ENCODE measurements at regions not wholly inside any gene's neighbourhood (a gene's known extent, or its start where the extent isn't known, plus 50 kb on each side); places are given as distances from the start of the nearest gene placed in this dataset.

DNA sequence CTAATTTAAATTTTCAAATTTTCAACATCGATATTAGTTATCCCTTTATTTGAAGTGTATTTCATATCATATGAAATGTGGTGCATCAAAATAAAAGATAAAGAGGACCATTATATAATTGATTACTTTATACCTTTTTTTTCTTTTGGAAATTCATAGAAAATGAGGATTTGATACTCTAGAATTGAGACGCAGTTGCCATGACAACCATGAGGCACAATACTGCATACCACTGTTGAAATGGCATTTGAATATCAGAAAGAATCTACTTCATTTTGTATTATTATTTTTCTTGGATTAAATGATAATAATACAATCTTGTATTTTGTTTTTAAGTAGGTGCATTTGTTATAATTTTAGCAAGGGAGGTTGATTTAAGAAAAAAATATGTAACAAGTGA lies 323.1 kb downstream of the PCDH18 start:
- Histone ChIP-seq H3K4me1 (ENCODE audit: control insufficient read depth, insufficient read depth, low read length) (no peaks in the 10 kb centered on the region), H3K27me3 (ENCODE audit: control insufficient read depth, insufficient read depth, low read length) (no peaks in the 10 kb centered on the region), H3K4me3 (ENCODE audit: low read length) (no peak overlapping the region), H3K36me3 (ENCODE audit: control insufficient read depth, insufficient read depth, low read length) (no peaks in the 10 kb centered on the region), H3K27ac (ENCODE audit: low read length) (no peak overlapping the region), H3K9me3 (ENCODE audit: control insufficient read depth, insufficient read depth, low read length) (no peaks in the 10 kb centered on the region)
- no CpG with 5 or more reads among the region's 2 CpGs for WGBS (ENCODE audit: insufficient coverage, insufficient read length)
- DNase-seq (ENCODE audit: low read depth, low spot score) = no peak

DNA sequence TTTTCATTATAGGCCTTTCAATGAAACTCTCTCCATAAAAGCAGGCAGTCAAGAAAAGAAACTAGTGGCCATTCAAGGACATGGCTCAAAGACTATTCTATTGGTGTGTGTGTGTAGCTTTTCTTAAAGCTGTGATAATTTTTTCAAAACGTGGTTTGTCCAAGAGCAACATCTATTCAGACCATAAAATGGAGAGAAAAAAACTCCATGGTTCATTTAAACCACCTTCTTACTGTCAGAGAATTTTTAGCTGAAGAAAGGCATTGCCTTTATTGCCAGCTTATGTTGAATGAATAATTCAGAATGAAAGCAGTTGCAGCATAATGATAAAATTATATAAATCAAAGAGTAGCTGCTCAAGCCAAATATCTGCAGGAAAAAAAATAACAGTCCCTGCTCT lies 325.5 kb downstream of the PCDH18 start:
- Histone ChIP-seq H3K9me3 (ENCODE audit: control insufficient read depth, insufficient read depth, low read length) (no peaks in the 10 kb centered on the region), H3K4me1 (ENCODE audit: control insufficient read depth, insufficient read depth, low read length) (no peaks in the 10 kb centered on the region), H3K27me3 (ENCODE audit: control insufficient read depth, insufficient read depth, low read length) (no peaks in the 10 kb centered on the region), H3K36me3 (ENCODE audit: control insufficient read depth, insufficient read depth, low read length) (no peaks in the 10 kb centered on the region), H3K4me3 (ENCODE audit: low read length) (no peak overlapping the region), H3K27ac (ENCODE audit: low read length) (no peak overlapping the region)
- DNase-seq (ENCODE audit: low read depth, low spot score) = no peak
- no CpG with 5 or more reads among the region's 1 CpG for WGBS (ENCODE audit: insufficient coverage, insufficient read length)

DNA sequence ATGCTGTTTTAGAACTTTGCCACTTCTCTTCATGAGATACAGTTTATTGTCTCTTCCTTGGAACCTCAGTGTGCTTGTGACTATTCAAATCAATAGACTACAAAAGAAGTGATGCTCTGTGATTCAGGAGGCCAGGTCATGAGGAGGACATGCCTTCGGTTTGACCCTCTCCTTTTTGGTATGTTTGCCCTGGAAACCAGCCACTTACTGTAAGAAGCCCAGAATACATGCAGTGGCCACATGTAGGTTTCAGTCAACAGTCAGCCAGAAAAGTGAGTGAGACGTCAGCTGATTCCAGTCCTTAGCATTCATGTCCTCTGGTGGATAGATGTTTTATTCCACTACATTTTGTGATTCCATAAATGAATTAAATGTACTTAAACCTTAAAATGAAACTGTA lies 328.7 kb downstream of the PCDH18 start:
- H3K36me3 ChIP-seq (ENCODE audit: control insufficient read depth, insufficient read depth, low read length) = no peaks in the 10 kb centered on the region
- DNase-seq (ENCODE audit: low read depth, low spot score) = no peak
- no peaks in the 10 kb centered on the region for H3K27me3 ChIP-seq (ENCODE audit: control insufficient read depth, insufficient read depth, low read length)
- H3K4me3 ChIP-seq (ENCODE audit: low read length) = no peak overlapping the region
- no peaks in the 10 kb centered on the region for H3K9me3 ChIP-seq (ENCODE audit: control insufficient read depth, insufficient read depth, low read length)
- H3K27ac ChIP-seq (ENCODE audit: low read length) = no peak overlapping the region
- WGBS (ENCODE audit: insufficient coverage, insufficient read length) = no CpG with 5 or more reads among the region's 2 CpGs
- no peaks in the 10 kb centered on the region for H3K4me1 ChIP-seq (ENCODE audit: control insufficient read depth, insufficient read depth, low read length)

DNA sequence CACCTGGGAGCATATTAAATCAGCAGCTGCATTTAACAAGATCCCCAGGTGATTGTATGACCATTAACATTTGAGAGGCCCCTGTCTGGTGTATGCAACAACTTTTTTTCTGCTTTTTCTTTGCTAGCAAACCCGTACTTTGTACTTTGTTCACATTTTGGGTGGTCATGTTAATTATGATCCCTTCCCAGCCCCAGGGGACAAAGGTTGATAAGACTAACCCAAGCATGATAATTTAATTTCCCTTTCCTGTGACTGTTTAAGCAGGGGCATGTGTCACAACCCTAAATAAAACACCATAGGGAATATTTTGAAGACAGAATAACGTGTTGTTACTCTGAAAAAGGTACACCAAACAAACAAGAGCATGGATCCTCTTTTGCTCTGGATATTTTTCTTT lies 332.0 kb downstream of the PCDH18 start:
- DNase-seq (ENCODE audit: low read depth, low spot score) = no peak
- H3K4me1 ChIP-seq (ENCODE audit: control insufficient read depth, insufficient read depth, low read length) = no peaks in the 10 kb centered on the region
- no CpG with 5 or more reads among the region's 2 CpGs for WGBS (ENCODE audit: insufficient coverage, insufficient read length)
- no peak overlapping the region for H3K27ac ChIP-seq (ENCODE audit: low read length)
- H3K4me3 ChIP-seq (ENCODE audit: low read length) = no peak overlapping the region
- no peaks in the 10 kb centered on the region for H3K36me3 ChIP-seq (ENCODE audit: control insufficient read depth, insufficient read depth, low read length)
- H3K9me3 ChIP-seq (ENCODE audit: control insufficient read depth, insufficient read depth, low read length) = no peaks in the 10 kb centered on the region
- H3K27me3 ChIP-seq (ENCODE audit: control insufficient read depth, insufficient read depth, low read length) = no peaks in the 10 kb centered on the region

DNA sequence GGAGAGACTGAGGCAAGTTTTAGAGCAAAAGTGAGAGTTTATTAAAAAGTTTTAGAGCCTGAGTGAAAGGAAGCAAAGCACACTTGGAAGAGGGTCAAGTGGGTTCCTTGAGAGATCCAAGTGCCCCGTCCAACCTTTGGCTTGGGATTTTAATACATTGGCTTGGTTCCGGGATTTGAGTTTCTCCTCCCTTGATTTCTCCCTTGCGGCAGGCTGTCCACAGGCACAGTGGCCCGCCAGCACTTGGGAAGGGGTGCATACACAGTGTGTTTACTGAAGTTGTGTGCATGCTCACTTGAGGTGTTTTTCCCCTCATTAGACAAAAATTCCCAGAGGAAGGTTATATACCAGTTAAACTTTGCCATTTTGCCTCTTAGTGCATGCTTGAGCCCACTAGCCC lies 333.5 kb downstream of the PCDH18 start:
- Histone ChIP-seq H3K9me3 (ENCODE audit: control insufficient read depth, insufficient read depth, low read length) (no peaks in the 10 kb centered on the region), H3K4me3 (ENCODE audit: low read length) (no peak overlapping the region), H3K27me3 (ENCODE audit: control insufficient read depth, insufficient read depth, low read length) (no peaks in the 10 kb centered on the region), H3K27ac (ENCODE audit: low read length) (no peak overlapping the region), H3K4me1 (ENCODE audit: control insufficient read depth, insufficient read depth, low read length) (no peaks in the 10 kb centered on the region), H3K36me3 (ENCODE audit: control insufficient read depth, insufficient read depth, low read length) (no peaks in the 10 kb centered on the region)
- WGBS (ENCODE audit: insufficient coverage, insufficient read length) = no CpG with 5 or more reads among the region's 4 CpGs
- DNase-seq (ENCODE audit: low read depth, low spot score) = no peak

DNA sequence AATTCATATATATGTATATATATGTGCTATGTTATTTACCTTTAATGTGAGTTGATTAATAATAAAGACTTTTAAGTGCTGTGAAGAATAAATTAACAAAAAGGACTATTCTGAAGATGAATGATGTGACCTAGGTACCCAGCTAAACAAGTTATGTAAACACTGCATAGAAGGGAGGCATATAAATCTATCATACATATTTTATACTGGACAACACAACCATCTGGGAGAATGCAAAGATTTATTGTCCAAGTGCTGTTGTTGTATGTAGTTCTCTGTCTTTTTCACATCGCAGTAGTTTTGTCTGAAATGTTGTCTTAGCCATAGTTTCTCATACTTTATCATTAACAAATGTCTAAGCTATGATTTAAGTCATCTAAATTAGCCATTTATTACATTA lies 337.6 kb downstream of the PCDH18 start:
- H3K36me3 ChIP-seq (ENCODE audit: control insufficient read depth, insufficient read depth, low read length) = no peaks in the 10 kb centered on the region
- no peak overlapping the region for H3K27ac ChIP-seq (ENCODE audit: low read length)
- no peaks in the 10 kb centered on the region for H3K4me1 ChIP-seq (ENCODE audit: control insufficient read depth, insufficient read depth, low read length)
- no CpG with 5 or more reads among the region's 1 CpG for WGBS (ENCODE audit: insufficient coverage, insufficient read length)
- no peak for DNase-seq (ENCODE audit: low read depth, low spot score)
- H3K27me3 ChIP-seq (ENCODE audit: control insufficient read depth, insufficient read depth, low read length) = no peaks in the 10 kb centered on the region
- no peak overlapping the region for H3K4me3 ChIP-seq (ENCODE audit: low read length)
- no peaks in the 10 kb centered on the region for H3K9me3 ChIP-seq (ENCODE audit: control insufficient read depth, insufficient read depth, low read length)

DNA sequence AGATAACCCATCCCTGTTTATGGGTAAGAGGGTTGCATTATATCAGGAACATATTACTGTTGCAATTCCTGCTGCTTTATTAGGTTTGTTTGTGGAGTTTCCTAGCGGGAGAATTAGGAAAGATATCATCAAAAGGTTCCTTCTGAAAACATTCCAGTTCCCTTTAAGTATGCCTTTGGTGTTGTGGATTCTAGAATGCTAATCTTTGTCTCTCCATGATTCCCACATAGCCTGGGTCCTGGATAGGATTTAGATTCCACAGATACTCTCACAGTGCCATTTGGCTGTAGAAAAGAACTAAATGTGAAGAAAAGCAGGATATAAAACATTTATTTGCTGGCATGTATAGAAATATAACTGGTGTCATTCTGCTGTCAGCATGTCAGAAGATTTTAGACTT lies 338.7 kb downstream of the PCDH18 start:
- WGBS (ENCODE audit: insufficient coverage, insufficient read length) = no CpG with 5 or more reads among the region's 1 CpG
- Histone ChIP-seq H3K9me3 (ENCODE audit: control insufficient read depth, insufficient read depth, low read length) (no peaks in the 10 kb centered on the region), H3K36me3 (ENCODE audit: control insufficient read depth, insufficient read depth, low read length) (no peaks in the 10 kb centered on the region), H3K4me1 (ENCODE audit: control insufficient read depth, insufficient read depth, low read length) (no peaks in the 10 kb centered on the region), H3K4me3 (ENCODE audit: low read length) (no peak overlapping the region), H3K27ac (ENCODE audit: low read length) (no peak overlapping the region), H3K27me3 (ENCODE audit: control insufficient read depth, insufficient read depth, low read length) (no peaks in the 10 kb centered on the region)
- no peak for DNase-seq (ENCODE audit: low read depth, low spot score)

DNA sequence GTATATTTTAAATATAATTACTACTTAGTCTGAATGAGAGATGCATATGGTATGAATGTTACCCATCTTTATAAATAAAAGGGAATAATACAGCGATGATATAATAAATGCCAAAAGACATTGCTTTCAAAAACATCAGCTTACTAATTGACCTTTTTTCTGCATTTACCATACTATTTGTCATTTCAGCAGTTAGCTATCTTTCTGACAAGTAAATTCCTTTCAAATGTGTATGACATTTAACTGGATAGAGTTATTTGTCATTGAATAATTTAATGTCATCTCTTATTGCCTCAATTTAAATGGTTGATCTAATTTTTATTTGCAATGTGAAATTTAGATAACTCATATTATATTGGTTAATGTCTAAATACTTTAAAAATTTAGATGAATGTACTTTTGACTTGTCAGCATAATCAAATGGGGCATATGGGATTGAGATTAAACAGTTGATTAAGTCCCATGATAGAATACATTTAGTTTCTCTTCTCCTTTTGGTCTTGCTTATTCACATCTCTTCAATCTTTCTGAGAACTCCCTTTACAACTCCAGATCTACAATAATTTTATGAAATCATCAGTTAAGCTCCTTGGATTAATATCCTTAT lies 350.9 kb downstream of the PCDH18 start:
- Histone ChIP-seq H3K4me1 (ENCODE audit: control insufficient read depth, insufficient read depth, low read length) (no peaks in the 10 kb centered on the region), H3K9me3 (ENCODE audit: control insufficient read depth, insufficient read depth, low read length) (no peaks in the 10 kb centered on the region), H3K27ac (ENCODE audit: low read length) (no peak overlapping the region), H3K27me3 (ENCODE audit: control insufficient read depth, insufficient read depth, low read length) (no peaks in the 10 kb centered on the region), H3K4me3 (ENCODE audit: low read length) (no peak overlapping the region), H3K36me3 (ENCODE audit: control insufficient read depth, insufficient read depth, low read length) (no peaks in the 10 kb centered on the region)
- WGBS (ENCODE audit: insufficient coverage, insufficient read length) = no CpG with 5 or more reads among the region's 1 CpG
- no peak for DNase-seq (ENCODE audit: low read depth, low spot score)

DNA sequence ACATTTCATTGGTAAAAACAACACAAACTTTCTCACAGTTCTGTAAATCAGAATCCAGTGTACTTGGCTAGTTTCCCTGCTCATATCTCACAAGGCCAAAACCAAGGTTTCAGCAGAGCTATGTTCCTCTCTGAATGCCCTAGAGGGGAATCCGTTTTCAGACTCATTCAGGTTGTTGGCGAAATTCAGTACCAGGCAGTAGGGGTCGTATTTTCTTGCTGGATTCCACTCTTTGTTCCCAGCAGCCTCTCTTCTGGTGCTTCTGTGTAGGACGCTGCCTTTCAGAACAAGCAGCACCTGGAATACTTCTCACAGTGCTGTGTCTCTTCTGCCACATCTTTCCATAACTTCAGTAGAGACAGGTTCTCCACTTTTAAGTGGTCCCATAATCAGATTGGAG lies 351.9 kb downstream of the PCDH18 start:
- Histone ChIP-seq H3K4me1 (ENCODE audit: control insufficient read depth, insufficient read depth, low read length) (no peaks in the 10 kb centered on the region), H3K27ac (ENCODE audit: low read length) (no peak overlapping the region), H3K9me3 (ENCODE audit: control insufficient read depth, insufficient read depth, low read length) (no peaks in the 10 kb centered on the region), H3K4me3 (ENCODE audit: low read length) (no peak overlapping the region), H3K36me3 (ENCODE audit: control insufficient read depth, insufficient read depth, low read length) (no peaks in the 10 kb centered on the region), H3K27me3 (ENCODE audit: control insufficient read depth, insufficient read depth, low read length) (no peaks in the 10 kb centered on the region)
- no CpG with 5 or more reads among the region's 4 CpGs for WGBS (ENCODE audit: insufficient coverage, insufficient read length)
- peak; percentile 31 for DNase-seq (ENCODE audit: low read depth, low spot score)

DNA sequence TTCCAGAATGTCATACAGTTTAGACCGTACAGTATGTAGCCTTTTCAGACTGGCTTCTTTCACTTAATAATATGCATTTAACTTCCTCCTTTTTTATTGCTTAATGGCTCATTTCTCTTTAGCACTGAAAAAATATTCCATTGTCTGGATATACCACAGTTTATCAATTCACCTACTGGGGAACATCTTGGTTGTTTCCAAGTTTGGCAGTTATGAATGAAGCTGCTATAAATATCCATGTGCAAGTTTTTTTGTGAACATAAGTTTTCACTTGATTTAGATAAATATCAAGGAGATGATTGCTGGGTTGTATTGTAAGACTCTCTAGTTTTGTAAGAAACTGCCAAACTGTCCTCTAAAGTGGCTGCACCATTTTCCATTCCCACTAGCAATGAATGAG lies 375.5 kb downstream of the PCDH18 start:
- no peaks in the 10 kb centered on the region for H3K36me3 ChIP-seq (ENCODE audit: control insufficient read depth, insufficient read depth, low read length)
- DNase-seq (ENCODE audit: low read depth, low spot score) = no peak
- no peak overlapping the region for H3K27ac ChIP-seq (ENCODE audit: low read length)
- H3K27me3 ChIP-seq (ENCODE audit: control insufficient read depth, insufficient read depth, low read length) = no peaks in the 10 kb centered on the region
- H3K4me1 ChIP-seq (ENCODE audit: control insufficient read depth, insufficient read depth, low read length) = no peaks in the 10 kb centered on the region
- no CpG with 5 or more reads among the region's 1 CpG for WGBS (ENCODE audit: insufficient coverage, insufficient read length)
- H3K9me3 ChIP-seq (ENCODE audit: control insufficient read depth, insufficient read depth, low read length) = no peaks in the 10 kb centered on the region
- H3K4me3 ChIP-seq (ENCODE audit: low read length) = no peak overlapping the region

DNA sequence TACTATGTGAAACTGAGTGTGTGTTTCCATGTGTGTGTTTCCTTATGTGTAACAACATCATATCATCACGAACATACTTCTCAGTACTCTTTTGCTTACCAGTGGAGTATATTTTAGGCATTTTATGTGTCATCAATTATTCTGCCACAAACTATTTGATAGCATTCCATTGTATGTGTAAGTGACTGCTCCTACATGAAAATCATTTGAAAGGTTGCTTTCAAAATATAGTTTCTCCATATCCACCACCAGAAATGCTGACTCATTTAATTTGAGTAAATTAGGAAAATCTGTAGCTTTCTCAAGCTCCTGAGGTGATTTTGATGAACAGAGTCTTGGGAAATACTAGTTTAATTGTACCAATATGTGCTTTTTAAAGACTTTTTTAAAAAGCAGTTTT lies 376.2 kb downstream of the PCDH18 start:
- DNase-seq (ENCODE audit: low read depth, low spot score) = no peak

More for the DNA sequence above, 376.2 kb downstream of the PCDH18 start:
- WGBS (ENCODE audit: insufficient coverage, insufficient read length) = no CpG with 5 or more reads among the region's 1 CpG
- H3K27me3 ChIP-seq (ENCODE audit: control insufficient read depth, insufficient read depth, low read length) = no peaks in the 10 kb centered on the region
- H3K36me3 ChIP-seq (ENCODE audit: control insufficient read depth, insufficient read depth, low read length) = no peaks in the 10 kb centered on the region
- H3K9me3 ChIP-seq (ENCODE audit: control insufficient read depth, insufficient read depth, low read length) = no peaks in the 10 kb centered on the region
- H3K4me3 ChIP-seq (ENCODE audit: low read length) = no peak overlapping the region
- H3K27ac ChIP-seq (ENCODE audit: low read length) = no peak overlapping the region
- H3K4me1 ChIP-seq (ENCODE audit: control insufficient read depth, insufficient read depth, low read length) = no peaks in the 10 kb centered on the region

All from iPS DF 6.9 (cell line).